ENCODE measurements at regions not wholly inside any gene's neighbourhood (a gene's known extent, or its start where the extent isn't known, plus 50 kb on each side); places are given as distances from the start of the nearest gene placed in this dataset.

DNA sequence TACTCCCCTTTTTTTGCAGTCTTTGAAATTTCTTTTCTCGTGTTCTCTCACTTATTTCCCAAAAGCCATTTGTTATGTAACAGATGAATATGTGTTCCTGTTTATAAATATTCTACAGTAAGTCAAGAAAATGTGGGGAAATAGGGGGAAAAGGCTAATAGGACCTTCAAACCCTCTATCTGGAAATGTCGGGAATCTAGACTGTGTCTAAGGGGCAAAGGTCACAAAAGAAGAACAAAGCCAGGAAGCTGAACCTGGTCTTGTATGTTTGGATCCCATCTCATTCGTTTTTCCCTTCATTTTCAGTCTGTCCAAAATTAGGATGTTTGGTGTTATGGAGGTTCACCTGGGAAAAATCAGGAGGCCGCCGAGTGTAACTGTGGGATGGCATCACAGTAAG lies 490.3 kb downstream of the NR2F1-AS1 start:
- 36% methylated on average over 5 of the region's 5 CpGs for WGBS (ENCODE audit: insufficient coverage, low coverage, low lambda C conversion rate, missing lambda C conversion rate)
- no peaks in the 10 kb centered on the region for H3K4me1 ChIP-seq
- no peaks in the 10 kb centered on the region for H3K9me3 ChIP-seq
- H3K36me3 ChIP-seq: no peaks in the 10 kb centered on the region
- DNase-seq (no peak), ATAC-seq (no peak)
- no peak overlapping the region for H3K27ac ChIP-seq
- H3K27me3 ChIP-seq: no peaks in the 10 kb centered on the region
- no peak for TF ChIP-seq POLR2A (IDR thresholded peaks at IDR 0.05)
- TF ChIP-seq, protein P1, sequence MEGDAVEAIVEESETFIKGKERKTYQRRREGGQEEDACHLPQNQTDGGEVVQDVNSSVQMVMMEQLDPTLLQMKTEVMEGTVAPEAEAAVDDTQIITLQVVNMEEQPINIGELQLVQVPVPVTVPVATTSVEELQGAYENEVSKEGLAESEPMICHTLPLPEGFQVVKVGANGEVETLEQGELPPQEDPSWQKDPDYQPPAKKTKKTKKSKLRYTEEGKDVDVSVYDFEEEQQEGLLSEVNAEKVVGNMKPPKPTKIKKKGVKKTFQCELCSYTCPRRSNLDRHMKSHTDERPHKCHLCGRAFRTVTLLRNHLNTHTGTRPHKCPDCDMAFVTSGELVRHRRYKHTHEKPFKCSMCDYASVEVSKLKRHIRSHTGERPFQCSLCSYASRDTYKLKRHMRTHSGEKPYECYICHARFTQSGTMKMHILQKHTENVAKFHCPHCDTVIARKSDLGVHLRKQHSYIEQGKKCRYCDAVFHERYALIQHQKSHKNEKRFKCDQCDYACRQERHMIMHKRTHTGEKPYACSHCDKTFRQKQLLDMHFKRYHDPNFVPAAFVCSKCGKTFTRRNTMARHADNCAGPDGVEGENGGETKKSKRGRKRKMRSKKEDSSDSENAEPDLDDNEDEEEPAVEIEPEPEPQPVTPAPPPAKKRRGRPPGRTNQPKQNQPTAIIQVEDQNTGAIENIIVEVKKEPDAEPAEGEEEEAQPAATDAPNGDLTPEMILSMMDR (IDR thresholded peaks at IDR 0.05): no peak
- no peak overlapping the region for H3K4me3 ChIP-seq
- intact Hi-C loops (cut with DNase I): no loop called here

DNA sequence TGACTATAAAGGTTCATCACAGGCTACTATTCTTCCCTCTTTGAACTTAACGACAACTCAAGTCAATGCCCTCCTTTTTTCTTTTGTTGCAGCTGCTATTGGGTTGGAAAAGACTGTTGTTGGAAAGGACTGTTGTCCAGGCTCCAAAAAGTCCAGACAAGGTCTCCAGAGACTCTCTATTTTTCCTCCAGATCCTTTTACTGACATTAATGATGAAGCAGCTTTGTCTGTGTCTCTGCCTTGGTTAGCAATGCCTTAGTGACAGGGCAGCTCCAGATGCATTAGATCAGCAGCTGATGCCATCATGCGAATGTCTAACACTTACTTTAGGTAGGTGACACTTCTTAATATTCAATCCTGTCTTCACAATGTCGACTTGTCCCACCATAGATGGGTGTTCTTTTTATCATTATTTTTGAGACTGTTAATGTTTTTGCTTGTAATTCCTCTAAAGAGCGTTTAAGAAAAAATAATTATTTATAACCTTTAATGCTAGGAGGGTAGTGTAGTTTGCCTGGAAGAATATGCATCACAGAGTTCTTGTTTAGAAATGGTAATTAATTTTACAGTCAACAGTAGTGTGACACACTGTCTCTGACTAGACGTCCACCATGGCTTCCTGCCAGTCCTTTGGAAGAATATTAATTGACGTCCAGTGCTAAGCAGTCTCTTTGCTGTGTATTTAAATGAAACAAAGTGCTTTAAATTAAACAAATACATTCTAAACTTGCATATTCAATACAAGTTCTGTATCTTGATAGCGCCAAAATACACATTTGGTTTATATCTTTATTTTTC lies 492.2 kb downstream of the NR2F1-AS1 start:
- no peak overlapping the region for H3K27ac ChIP-seq
- no peak for ATAC-seq
- DNase-seq: no peak
- WGBS (ENCODE audit: insufficient coverage, low coverage, low lambda C conversion rate, missing lambda C conversion rate): 53% methylated on average over 7 of the region's 7 CpGs
- H3K4me1 ChIP-seq: no peaks in the 10 kb centered on the region
- TF ChIP-seq, protein P1 (IDR thresholded peaks at IDR 0.05): no peak
- TF ChIP-seq POLR2A (IDR thresholded peaks at IDR 0.05): no peak
- H3K27me3 ChIP-seq: no peaks in the 10 kb centered on the region
- intact Hi-C loops (cut with DNase I): no loop called here
- no peaks in the 10 kb centered on the region for H3K9me3 ChIP-seq
- no peak overlapping the region for H3K4me3 ChIP-seq
- no peaks in the 10 kb centered on the region for H3K36me3 ChIP-seq

DNA sequence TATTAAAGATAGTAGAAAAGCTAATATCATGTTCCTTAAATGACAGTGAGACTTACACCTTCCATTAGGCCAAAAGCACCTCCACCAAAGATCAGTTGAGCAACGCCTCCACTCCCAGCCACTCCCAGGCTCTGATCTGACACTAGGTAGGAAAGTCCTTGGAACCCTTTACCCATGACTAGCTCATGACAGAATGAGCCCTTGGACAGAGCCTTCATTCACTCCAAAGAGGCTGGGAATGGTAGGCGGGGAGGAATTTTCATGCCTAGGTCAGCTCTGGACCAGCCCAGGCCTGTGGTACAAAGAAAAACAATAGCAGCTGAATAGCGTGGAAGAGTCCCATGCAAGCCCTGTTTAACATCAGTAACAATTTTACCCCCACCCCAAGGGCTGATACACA lies 493.7 kb downstream of the NR2F1-AS1 start:
- TF ChIP-seq, protein P1 (IDR thresholded peaks at IDR 0.05): no peak
- no peak for TF ChIP-seq POLR2A (IDR thresholded peaks at IDR 0.05)
- Histone ChIP-seq H3K4me1 (no peaks in the 10 kb centered on the region), H3K27me3 (no peaks in the 10 kb centered on the region), H3K36me3 (no peaks in the 10 kb centered on the region), H3K4me3 (no peak overlapping the region), H3K9me3 (no peaks in the 10 kb centered on the region), H3K27ac (no peak overlapping the region)
- no peak for ATAC-seq
- WGBS (ENCODE audit: insufficient coverage, low coverage, low lambda C conversion rate, missing lambda C conversion rate): 79% methylated on average over 2 of the region's 3 CpGs
- no peak for DNase-seq
- intact Hi-C loops (cut with DNase I): no loop called here

DNA sequence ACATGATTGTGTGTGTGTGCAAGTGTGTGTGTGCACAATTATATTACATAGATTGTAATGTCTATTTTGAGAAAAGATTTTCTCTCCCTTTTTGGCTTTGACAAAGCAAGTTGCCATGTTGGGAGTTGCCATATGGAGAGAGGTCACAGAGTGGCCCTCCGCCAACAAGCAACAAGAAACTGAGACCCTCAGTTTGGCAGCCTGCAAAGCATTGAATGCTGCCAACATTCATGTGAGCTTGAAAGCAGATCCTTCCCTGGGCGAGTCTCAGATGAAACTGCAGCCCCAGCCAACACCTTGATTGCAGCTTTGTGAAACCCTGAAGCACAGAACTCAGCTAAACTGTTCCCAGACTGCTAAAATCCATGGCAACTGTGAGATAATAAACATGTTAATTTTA lies 498.0 kb downstream of the NR2F1-AS1 start:
- no peak for TF ChIP-seq POLR2A (IDR thresholded peaks at IDR 0.05)
- H3K27ac ChIP-seq: no peak overlapping the region
- ATAC-seq: no peak
- no peaks in the 10 kb centered on the region for H3K9me3 ChIP-seq
- H3K4me3 ChIP-seq: no peak overlapping the region
- no peaks in the 10 kb centered on the region for H3K4me1 ChIP-seq
- no peaks in the 10 kb centered on the region for H3K27me3 ChIP-seq
- no peaks in the 10 kb centered on the region for H3K36me3 ChIP-seq
- 50% methylated on average over 2 of the region's 2 CpGs for WGBS (ENCODE audit: insufficient coverage, low coverage, low lambda C conversion rate, missing lambda C conversion rate)
- intact Hi-C loops (cut with DNase I): no loop called here
- no peak for DNase-seq

DNA sequence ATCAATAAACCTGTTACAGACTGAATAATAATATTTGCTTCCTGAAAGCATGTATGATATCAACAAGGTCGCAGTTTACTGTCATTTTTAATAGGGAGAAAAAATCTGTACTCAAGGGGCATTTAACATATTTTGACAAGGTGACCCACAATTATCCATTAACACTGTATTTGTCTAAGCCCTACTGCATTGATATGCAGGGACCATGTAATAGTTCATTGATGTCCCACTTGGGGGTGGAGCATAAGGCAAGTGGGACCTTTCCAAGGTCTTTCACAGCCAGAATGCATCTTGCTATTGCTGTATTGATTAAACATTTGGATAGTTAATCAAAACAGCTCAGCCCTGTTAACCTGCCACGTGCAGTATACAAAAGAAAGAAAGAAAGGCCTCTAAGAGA lies 502.0 kb downstream of the NR2F1-AS1 start:
- H3K27me3 ChIP-seq: no peaks in the 10 kb centered on the region
- intact Hi-C loops (cut with DNase I): no loop called here
- H3K4me1 ChIP-seq: no peaks in the 10 kb centered on the region
- H3K9me3 ChIP-seq: no peaks in the 10 kb centered on the region
- ATAC-seq: peak in 1 of 4 donors; percentile 52
- H3K27ac ChIP-seq: peak overlapping the region in 1 of 3 donors; percentile 11
- TF ChIP-seq, protein P1 (IDR thresholded peaks at IDR 0.05): no peak
- no peak for TF ChIP-seq POLR2A (IDR thresholded peaks at IDR 0.05)
- WGBS (ENCODE audit: insufficient coverage, low coverage, low lambda C conversion rate, missing lambda C conversion rate): 17% methylated on average over 2 of the region's 2 CpGs
- H3K36me3 ChIP-seq: no peaks in the 10 kb centered on the region
- DNase-seq: no peak
- H3K4me3 ChIP-seq: no peak overlapping the region
